ENCODE measurements at regions not wholly inside any gene's neighbourhood (a gene's known extent, or its start where the extent isn't known, plus 50 kb on each side); places are given as distances from the start of the nearest gene placed in this dataset.
"Not testable (repeated sequence)": the region's sequence is repeated elsewhere in the genome, so short reads cannot be mapped to it uniquely, and the experiment has no call there.

GRCh38 chr10:45118929-45119328 is 118.2 kb downstream of the ZNF22 start:
- ATAC-seq (no peak), DNase-seq (no peak)

- ATAC-seq, DNase-seq: not testable (repeated sequence)
Observed at GRCh38 chr10:45122180-45122860, 121.6 kb downstream of the ZNF22 start.

- no peak for DNase-seq
Observed at GRCh38 chr10:45135443-45136198, 134.9 kb downstream of the ZNF22 start.

GRCh38 chr10:45136256-45136655 is 135.5 kb downstream of the ZNF22 start:
- DNase-seq (no peak), ATAC-seq (no peak)

More at GRCh38 chr10:45135443-45136198, 134.9 kb downstream of the ZNF22 start:
- no peak for ATAC-seq

- ATAC-seq (no peak), DNase-seq (no peak)
Observed at GRCh38 chr10:45144326-45145070, 143.8 kb downstream of the ZNF22 start.

GRCh38 chr10:45145143-45145542 is 144.4 kb downstream of the ZNF22 start:
- ATAC-seq, DNase-seq: not testable (repeated sequence)

GRCh38 chr10:45147000-45147399 is 146.3 kb downstream of the ZNF22 start:
- DNase-seq (no peak), ATAC-seq (no peak)

GRCh38 chr10:45150997-45151396 is 150.3 kb downstream of the ZNF22 start:
- DNase-seq, result no peak
- ATAC-seq, result no peak

- ATAC-seq (no peak), DNase-seq (no peak)
Observed at GRCh38 chr10:45151467-45152214, 150.9 kb downstream of the ZNF22 start.

- ATAC-seq (no peak), DNase-seq (no peak)
Observed at GRCh38 chr10:45152726-45153125, 152.0 kb downstream of the ZNF22 start.

GRCh38 chr10:45154502-45154901 is 153.8 kb downstream of the ZNF22 start:
- no peak for ATAC-seq
- no peak for DNase-seq

- ATAC-seq, result no peak
Observed at GRCh38 chr10:45155784-45156183, 155.1 kb downstream of the ZNF22 start.

GRCh38 chr10:45160271-45160670 is 155.1 kb downstream of the OR13A1 start:
- ATAC-seq, result no peak

More at GRCh38 chr10:45155784-45156183, 155.1 kb downstream of the ZNF22 start:
- DNase-seq, result no peak

GRCh38 chr10:45163315-45163975 is 152.0 kb downstream of the OR13A1 start:
- ATAC-seq (no peak), DNase-seq (no peak)

More at GRCh38 chr10:45160271-45160670, 155.1 kb downstream of the OR13A1 start:
- DNase-seq, result no peak

- DNase-seq, ATAC-seq: not testable (repeated sequence)
Observed at GRCh38 chr10:45175520-45176118, 139.8 kb downstream of the OR13A1 start.

GRCh38 chr10:45179691-45180090 is 135.7 kb downstream of the OR13A1 start:
- ATAC-seq (no peak), DNase-seq (no peak)

- ATAC-seq, result no peak
- no peak for DNase-seq
Observed at GRCh38 chr10:45180507-45180906, 134.9 kb downstream of the OR13A1 start.

GRCh38 chr10:45180946-45181875 is 134.2 kb downstream of the OR13A1 start:
- no peak for DNase-seq
- ATAC-seq, result no peak

- no peak for ATAC-seq
- DNase-seq, result no peak
Observed at GRCh38 chr10:45183174-45183573, 132.2 kb downstream of the OR13A1 start.

Measured in stimulated activated naive CD8-positive, alpha-beta T cell treated with anti-CD3 and anti-CD28 coated beads, Interleukin-15, Interleukin-2, amounts not matched to agents 100 U/mL and 50 U/mL, for 24 hours (primary cell).